ENCODE measurements at regions not wholly inside any gene's neighbourhood (a gene's known extent, or its start where the extent isn't known, plus 50 kb on each side); places are given as distances from the start of the nearest gene placed in this dataset.

DNA sequence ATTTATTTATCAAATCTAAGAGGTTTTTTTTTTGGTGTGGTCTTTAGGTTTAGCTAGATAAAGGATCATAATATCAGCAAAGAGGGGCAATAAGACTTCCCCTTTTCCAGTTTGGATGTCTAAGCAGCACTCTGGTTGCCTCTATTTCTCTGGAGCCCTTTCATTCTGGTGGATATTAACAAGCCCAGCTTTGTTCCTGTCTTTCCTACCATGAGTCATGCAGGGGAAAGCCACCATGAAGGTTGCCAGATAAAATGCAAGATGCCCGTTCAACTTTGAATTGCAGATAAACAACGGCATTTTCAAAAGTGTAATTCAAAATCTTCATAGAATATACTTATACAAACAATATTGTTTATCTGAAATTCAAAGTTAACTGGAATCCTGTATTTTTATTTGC, 143.6 kb downstream of the ADAMTS15 start:
- Histone ChIP-seq H3K27ac (no peak overlapping the region), H3K27me3 (no peaks in the 10 kb centered on the region), H3K4me3 (no peak overlapping the region), H3K36me3 (no peaks in the 10 kb centered on the region), H3K9me3 (no peaks in the 10 kb centered on the region), H3K4me1 (no peaks in the 10 kb centered on the region)
- TF ChIP-seq EP300 (IDR thresholded peaks at IDR 0.05): no peak
- TF ChIP-seq, protein P1, sequence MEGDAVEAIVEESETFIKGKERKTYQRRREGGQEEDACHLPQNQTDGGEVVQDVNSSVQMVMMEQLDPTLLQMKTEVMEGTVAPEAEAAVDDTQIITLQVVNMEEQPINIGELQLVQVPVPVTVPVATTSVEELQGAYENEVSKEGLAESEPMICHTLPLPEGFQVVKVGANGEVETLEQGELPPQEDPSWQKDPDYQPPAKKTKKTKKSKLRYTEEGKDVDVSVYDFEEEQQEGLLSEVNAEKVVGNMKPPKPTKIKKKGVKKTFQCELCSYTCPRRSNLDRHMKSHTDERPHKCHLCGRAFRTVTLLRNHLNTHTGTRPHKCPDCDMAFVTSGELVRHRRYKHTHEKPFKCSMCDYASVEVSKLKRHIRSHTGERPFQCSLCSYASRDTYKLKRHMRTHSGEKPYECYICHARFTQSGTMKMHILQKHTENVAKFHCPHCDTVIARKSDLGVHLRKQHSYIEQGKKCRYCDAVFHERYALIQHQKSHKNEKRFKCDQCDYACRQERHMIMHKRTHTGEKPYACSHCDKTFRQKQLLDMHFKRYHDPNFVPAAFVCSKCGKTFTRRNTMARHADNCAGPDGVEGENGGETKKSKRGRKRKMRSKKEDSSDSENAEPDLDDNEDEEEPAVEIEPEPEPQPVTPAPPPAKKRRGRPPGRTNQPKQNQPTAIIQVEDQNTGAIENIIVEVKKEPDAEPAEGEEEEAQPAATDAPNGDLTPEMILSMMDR (IDR thresholded peaks at IDR 0.05): no peak
- no peak for TF ChIP-seq POLR2AphosphoS5 (IDR thresholded peaks at IDR 0.05)
- ATAC-seq: no peak
- 9 to 17% methylated on average over 2 of the region's 2 CpGs for WGBS, 2 donors (ENCODE audit: low coverage in 1 of 2)

DNA sequence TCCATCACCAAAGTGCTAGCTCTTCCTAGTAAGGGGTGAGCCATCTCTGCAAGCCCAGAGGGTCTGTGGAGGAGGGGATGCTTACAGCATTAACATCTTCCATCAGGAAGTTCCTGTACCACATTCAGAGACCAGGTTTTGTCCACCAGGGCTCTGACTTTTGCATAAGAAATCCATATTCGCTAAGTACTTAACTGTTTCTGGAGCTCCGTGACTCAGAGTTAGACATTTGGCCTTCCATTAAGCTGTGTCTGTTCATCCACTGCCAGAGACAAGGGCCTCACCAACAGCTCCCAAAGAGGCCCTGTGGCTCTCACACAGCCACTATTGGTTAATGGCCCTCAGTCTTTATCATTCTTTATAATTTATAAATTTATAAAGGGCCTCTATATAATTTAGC, 144.6 kb downstream of the ADAMTS15 start:
- H3K4me3 ChIP-seq: no peak overlapping the region
- H3K9me3 ChIP-seq: no peaks in the 10 kb centered on the region
- 90 to 93% methylated on average over 2 of the region's 2 CpGs for WGBS, 2 donors (ENCODE audit: low coverage in 1 of 2)
- H3K36me3 ChIP-seq: no peaks in the 10 kb centered on the region
- TF ChIP-seq POLR2AphosphoS5 (IDR thresholded peaks at IDR 0.05) (no peak), POLR2A (IDR thresholded peaks at IDR 0.05) (no peak), EP300 (IDR thresholded peaks at IDR 0.05) (no peak)
- TF ChIP-seq, protein P1 (IDR thresholded peaks at IDR 0.05): no peak
- no peak overlapping the region for H3K27ac ChIP-seq
- no peak for ATAC-seq
- no peaks in the 10 kb centered on the region for H3K27me3 ChIP-seq
- H3K4me1 ChIP-seq: no peaks in the 10 kb centered on the region

DNA sequence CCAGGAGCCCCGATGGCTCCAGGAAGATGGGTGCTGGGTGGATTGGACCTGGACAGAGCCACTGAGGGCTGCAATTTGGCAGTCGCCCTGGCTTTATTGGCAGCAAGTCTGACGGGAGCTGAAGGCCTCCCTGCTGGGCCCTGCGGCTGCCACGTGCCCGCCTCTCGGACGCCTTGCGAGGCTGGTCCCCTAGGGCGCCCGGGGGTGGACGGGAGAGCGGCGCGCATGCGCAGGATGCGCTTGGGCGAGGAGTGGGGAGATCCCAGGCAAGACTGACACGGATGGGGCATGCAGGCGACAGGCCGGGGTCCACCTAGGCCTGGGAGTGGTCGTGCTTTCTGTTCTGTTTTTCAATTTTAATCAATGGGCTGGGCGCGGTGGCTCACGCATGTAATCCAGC, 150.0 kb downstream of the ADAMTS15 start:
- no peak overlapping the region for H3K4me3 ChIP-seq
- H3K27ac ChIP-seq: no peak overlapping the region
- no peaks in the 10 kb centered on the region for H3K27me3 ChIP-seq
- H3K4me1 ChIP-seq: peaks cover 0 to 49% (median 14%) of the 10 kb centered on the region in 3 donors
- no peak for ATAC-seq
- H3K36me3 ChIP-seq: no peaks in the 10 kb centered on the region
- TF ChIP-seq POLR2A (IDR thresholded peaks at IDR 0.05): no peak
- TF ChIP-seq POLR2AphosphoS5 (IDR thresholded peaks at IDR 0.05): no peak
- no peaks in the 10 kb centered on the region for H3K9me3 ChIP-seq
- WGBS, 2 donors (ENCODE audit: low coverage in 1 of 2): 100% methylated on average over 1 of the region's 25 CpGs; no CpG with 5 or more reads in 1 of the 2 donors

DNA sequence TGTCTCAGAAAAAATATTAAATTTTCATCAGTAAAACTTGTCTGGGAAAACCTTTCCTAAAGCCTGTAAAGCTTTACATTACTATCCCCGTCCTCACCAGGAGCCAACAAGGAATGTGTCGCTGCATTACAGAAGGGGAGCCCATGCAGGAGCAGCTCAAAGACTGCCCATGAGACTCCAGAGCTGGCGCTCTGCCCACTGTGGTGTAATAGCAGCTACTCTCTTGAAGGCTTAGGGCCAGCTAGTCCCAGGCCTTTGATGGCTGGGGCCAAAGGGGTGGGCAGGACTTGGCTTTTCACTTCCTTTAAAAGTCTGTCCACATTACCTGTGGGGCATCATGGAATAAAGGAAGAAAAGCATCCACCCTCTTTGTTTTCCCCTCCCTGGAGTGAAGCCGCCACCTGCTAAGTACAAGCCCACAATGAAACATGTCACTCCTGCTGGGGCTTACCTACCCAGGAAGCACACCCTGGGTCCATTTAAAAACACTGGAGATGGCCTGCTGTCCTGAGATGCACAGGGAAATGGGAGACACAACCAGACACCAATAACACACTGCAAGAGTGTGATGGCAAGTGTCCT, 150.7 kb downstream of the ADAMTS15 start:
- no CpG with 5 or more reads among the region's 4 CpGs for WGBS, 2 donors (ENCODE audit: low coverage in 1 of 2)
- peak; percentile 68 for ATAC-seq

DNA sequence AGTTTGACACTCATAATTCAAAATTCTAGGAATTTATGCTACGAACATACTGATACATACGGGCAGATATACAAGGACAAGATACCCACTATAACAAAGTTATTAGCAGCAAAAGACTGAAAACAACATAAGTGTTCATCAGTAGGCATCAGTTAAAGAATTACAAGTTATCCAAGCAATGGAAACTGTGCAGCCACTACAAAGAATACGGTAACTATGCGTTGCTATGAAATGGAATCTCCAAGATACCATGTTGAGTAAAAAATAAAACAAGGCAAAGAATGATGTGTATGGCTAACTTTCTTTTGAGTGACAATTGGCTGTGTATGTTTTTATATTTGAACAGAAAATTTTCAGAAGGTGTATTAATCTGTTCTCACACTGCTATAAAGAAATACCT, 151.7 kb downstream of the ADAMTS15 start:
- Histone ChIP-seq H3K27me3 (no peaks in the 10 kb centered on the region), H3K27ac (peak overlapping the region in 3 of 4 donors; percentile 60 to 75 (median 64)), H3K36me3 (no peaks in the 10 kb centered on the region), H3K9me3 (no peaks in the 10 kb centered on the region), H3K4me1 (peaks cover 0 to 49% (median 14%) of the 10 kb centered on the region in 3 donors), H3K4me3 (no peak overlapping the region)
- 57 to 61% methylated on average over 4 of the region's 4 CpGs for WGBS, 2 donors (ENCODE audit: low coverage in 1 of 2)
- ATAC-seq: no peak
- TF ChIP-seq POLR2AphosphoS5 (IDR thresholded peaks at IDR 0.05) (no peak), POLR2A (IDR thresholded peaks at IDR 0.05) (no peak)

More for the DNA sequence above, 150.7 kb downstream of the ADAMTS15 start:
- peaks cover 0 to 49% (median 14%) of the 10 kb centered on the region in 3 donors for H3K4me1 ChIP-seq
- no peak overlapping the region for H3K4me3 ChIP-seq
- H3K27me3 ChIP-seq: no peaks in the 10 kb centered on the region
- H3K9me3 ChIP-seq: no peaks in the 10 kb centered on the region
- no peak overlapping the region for H3K27ac ChIP-seq
- TF ChIP-seq, protein P1 (IDR thresholded peaks at IDR 0.05): no peak
- no peak for TF ChIP-seq POLR2AphosphoS5 (IDR thresholded peaks at IDR 0.05)
- TF ChIP-seq POLR2A (IDR thresholded peaks at IDR 0.05): no peak
- TF ChIP-seq EP300 (IDR thresholded peaks at IDR 0.05): no peak
- no peaks in the 10 kb centered on the region for H3K36me3 ChIP-seq

DNA sequence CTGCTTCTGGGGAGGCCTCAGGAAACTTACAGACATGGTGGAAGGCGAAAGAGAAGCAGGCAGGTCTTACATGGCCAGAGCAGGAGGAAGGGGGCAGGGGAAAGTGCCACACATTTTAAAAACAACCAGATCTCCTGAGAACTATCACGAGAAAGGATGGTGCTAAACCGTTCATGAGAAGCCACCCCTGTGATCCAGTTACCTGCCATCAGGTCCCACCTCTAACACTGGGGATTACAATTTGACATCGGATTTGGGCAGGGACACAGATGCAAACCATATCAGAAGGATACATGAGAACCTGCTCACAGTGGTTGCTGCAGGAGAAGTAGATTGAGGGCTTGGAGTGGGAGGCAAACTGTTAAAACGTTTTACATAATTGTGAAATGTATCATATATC, 152.2 kb downstream of the ADAMTS15 start:
- Histone ChIP-seq H3K27me3 (no peaks in the 10 kb centered on the region), H3K4me3 (no peak overlapping the region), H3K27ac (peak overlapping the region; percentile 10 to 75 (median 62)), H3K36me3 (no peaks in the 10 kb centered on the region), H3K9me3 (no peaks in the 10 kb centered on the region), H3K4me1 (peaks cover 0 to 49% (median 14%) of the 10 kb centered on the region in 3 donors)
- no peak for ATAC-seq
- 47 to 70% methylated on average over 4 to 5 of the region's 5 CpGs for WGBS, 2 donors (ENCODE audit: low coverage in 1 of 2)
- no peak for TF ChIP-seq POLR2AphosphoS5 (IDR thresholded peaks at IDR 0.05)
- TF ChIP-seq, protein P1 (IDR thresholded peaks at IDR 0.05): no peak
- no peak for TF ChIP-seq POLR2A (IDR thresholded peaks at IDR 0.05)
- no peak for TF ChIP-seq EP300 (IDR thresholded peaks at IDR 0.05)
